Natural killer cell (primary cell): ENCODE measurements at regions not wholly inside any gene's neighbourhood (a gene's known extent, or its start where the extent isn't known, plus 50 kb on each side); places are given as distances from the start of the nearest gene placed in this dataset.

Experiments used
- ATAC-seq, 3 donors: fragments of 150-1000 bp in 2 of 3; fragments of 200-7000 bp in 1 of 3; cut with Tn5 transposase; 1 replicate in 1 of 3; 2 replicates in 2 of 3; pipeline ENCODE4 v1.10.0; 2021; ENCODE audit warnings: mild to moderate bottlenecking in 2 of 3, moderate library complexity in 2 of 3
- DNase-seq, 2 donors: peaks; one replicate each; pipeline versions ENCODE4 v3.0.0 to v3.0.0-alpha.2; 2013 to 2021; ENCODE audit warnings: mixed read lengths in 1 of 2
- H3K27ac ChIP-seq: one replicate; pipeline ENCODE4 v1.5.1; 2013; ENCODE audit warnings: mild to moderate bottlenecking, low read length
- H3K27me3 ChIP-seq: one replicate; pipeline ENCODE4 v1.6.1; 2013; ENCODE audit warnings: low read length; ENCODE audit not compliant: control insufficient read depth, insufficient read depth
- H3K36me3 ChIP-seq: one replicate; pipeline ENCODE4 v1.6.1; 2013; ENCODE audit warnings: low read length; ENCODE audit not compliant: control insufficient read depth, insufficient read depth
- H3K4me1 ChIP-seq: one replicate; pipeline ENCODE4 v1.6.1; 2013; ENCODE audit warnings: low read length; ENCODE audit not compliant: control insufficient read depth, insufficient read depth
- H3K4me3 ChIP-seq: one replicate; pipeline ENCODE4 v1.5.1; 2013; ENCODE audit warnings: low read length
- H3K9me3 ChIP-seq: one replicate; pipeline ENCODE4 v1.6.1; 2013; ENCODE audit warnings: low read length; ENCODE audit not compliant: control insufficient read depth, insufficient read depth
- H3K27ac Mint-ChIP-seq, 2 donors: one replicate each; pipeline ENCODE4 v1.8.0; 2022; ENCODE audit warnings: mild to moderate bottlenecking in 2 of 2, mixed read lengths in 2 of 2, moderate library complexity in 1 of 2
- H3K27me3 Mint-ChIP-seq, 2 donors: one replicate each; pipeline ENCODE4 v1.8.0; 2022; ENCODE audit warnings: low read depth in 2 of 2, mixed read lengths in 2 of 2
- H3K36me3 Mint-ChIP-seq: one replicate; pipeline ENCODE4 v1.8.0; 2022; ENCODE audit warnings: mixed read lengths
- H3K4me1 Mint-ChIP-seq, 2 donors: one replicate each; pipeline ENCODE4 v1.8.0; 2022; ENCODE audit warnings: mixed read lengths in 2 of 2
- H3K4me3 Mint-ChIP-seq: one replicate; pipeline ENCODE4 v1.8.0; 2022; ENCODE audit warnings: mild to moderate bottlenecking, moderate library complexity, mixed read lengths
- H3K9me3 Mint-ChIP-seq, 2 donors: one replicate each; pipeline ENCODE4 v1.8.0; 2022; ENCODE audit warnings: mixed read lengths in 2 of 2
- WGBS: methylation state at CpG from one replicate; pipeline ENCODE4 v1.1.7; 2013; ENCODE audit warnings: missing lambda C conversion rate; ENCODE audit not compliant: insufficient coverage; 5-methylcytosine and 5-hydroxymethylcytosine counted together
- intact Hi-C: fragments of 100-400 bp; cut with micrococcal nuclease; formaldehyde crosslinking; loops from one replicate; pipeline ENCODE4 v1.14.2; 2022
- TF ChIP-seq, protein P1 (sequence below): fragments of 200-600 bp; IDR thresholded peaks from one replicate; pipeline ENCODE4 v1.8.0; 2022; ENCODE audit warnings: antibody characterized with exemption

DNA sequence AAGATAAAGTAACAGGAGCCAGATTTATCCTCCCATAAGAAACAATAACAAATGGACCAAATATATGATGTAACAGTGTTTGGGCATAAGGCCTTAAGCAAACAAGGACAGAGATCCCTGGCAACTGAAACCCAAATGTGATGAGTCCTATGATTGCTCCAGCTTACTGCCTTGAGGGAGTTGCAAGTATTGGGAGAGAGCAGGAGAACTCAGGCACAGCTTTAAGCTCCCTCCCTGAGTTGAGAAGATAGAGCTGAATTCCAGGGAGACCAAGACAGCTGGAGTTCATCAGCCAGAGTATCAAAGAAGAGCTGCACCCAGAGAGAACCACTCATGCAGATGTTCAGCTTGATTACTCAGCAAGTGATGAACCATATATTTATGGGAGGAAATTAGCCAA, 814.5 kb upstream of the RAB6C start:
- Histone ChIP-seq H3K27ac (no peak overlapping the region), H3K4me1 (no peaks in the 10 kb centered on the region), H3K36me3 (no peaks in the 10 kb centered on the region), H3K4me3 (no peak overlapping the region), H3K9me3 (no peaks in the 10 kb centered on the region), H3K27me3 (no peaks in the 10 kb centered on the region)
- Mint-ChIP-seq H3K4me3 (no peak overlapping the region), H3K4me1 (no peaks in the 10 kb centered on the region), H3K27ac (no peak overlapping the region), H3K36me3 (no peaks in the 10 kb centered on the region), H3K9me3 (peaks cover 2 to 4% of the 10 kb centered on the region in 2 donors), H3K27me3 (peaks cover 0 to 3% of the 10 kb centered on the region in 2 donors)
- intact Hi-C loops, result no loop called here
- no peak for DNase-seq
- no peak for ATAC-seq
- TF ChIP-seq, protein P1, sequence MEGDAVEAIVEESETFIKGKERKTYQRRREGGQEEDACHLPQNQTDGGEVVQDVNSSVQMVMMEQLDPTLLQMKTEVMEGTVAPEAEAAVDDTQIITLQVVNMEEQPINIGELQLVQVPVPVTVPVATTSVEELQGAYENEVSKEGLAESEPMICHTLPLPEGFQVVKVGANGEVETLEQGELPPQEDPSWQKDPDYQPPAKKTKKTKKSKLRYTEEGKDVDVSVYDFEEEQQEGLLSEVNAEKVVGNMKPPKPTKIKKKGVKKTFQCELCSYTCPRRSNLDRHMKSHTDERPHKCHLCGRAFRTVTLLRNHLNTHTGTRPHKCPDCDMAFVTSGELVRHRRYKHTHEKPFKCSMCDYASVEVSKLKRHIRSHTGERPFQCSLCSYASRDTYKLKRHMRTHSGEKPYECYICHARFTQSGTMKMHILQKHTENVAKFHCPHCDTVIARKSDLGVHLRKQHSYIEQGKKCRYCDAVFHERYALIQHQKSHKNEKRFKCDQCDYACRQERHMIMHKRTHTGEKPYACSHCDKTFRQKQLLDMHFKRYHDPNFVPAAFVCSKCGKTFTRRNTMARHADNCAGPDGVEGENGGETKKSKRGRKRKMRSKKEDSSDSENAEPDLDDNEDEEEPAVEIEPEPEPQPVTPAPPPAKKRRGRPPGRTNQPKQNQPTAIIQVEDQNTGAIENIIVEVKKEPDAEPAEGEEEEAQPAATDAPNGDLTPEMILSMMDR, result no peak

DNA sequence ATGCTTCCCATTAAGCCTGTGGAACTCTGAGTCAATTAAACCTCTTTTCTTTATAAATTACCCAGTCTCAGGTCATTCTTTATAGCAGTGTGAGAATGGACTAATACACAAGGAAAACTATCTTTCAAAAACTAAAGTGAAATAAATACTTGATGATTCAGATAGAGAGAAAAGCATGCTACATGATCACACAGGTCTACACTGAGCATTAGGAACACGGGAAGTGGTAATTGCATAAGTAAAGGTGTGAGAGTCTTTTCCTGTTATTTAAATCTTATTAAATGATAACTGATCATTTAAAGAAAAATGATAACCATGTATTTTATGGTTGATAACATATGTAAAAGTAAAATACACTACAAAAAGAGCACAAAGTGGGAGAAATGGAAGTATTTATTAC, 812.0 kb upstream of the RAB6C start:
- no CpG with 5 or more reads among the region's 1 CpG for WGBS
- H3K27me3 Mint-ChIP-seq, result peaks cover 0 to 3% of the 10 kb centered on the region in 2 donors

GRCh38 chr2:129170570-129170969, 808.9 kb upstream of the RAB6C start:
- ATAC-seq (no peak), DNase-seq (no peak)
- Mint-ChIP-seq H3K4me3 (no peak overlapping the region), H3K27me3 (peaks cover 0 to 3% of the 10 kb centered on the region in 2 donors), H3K4me1 (no peaks in the 10 kb centered on the region), H3K27ac (no peak overlapping the region), H3K9me3 (peaks cover 4% of the 10 kb centered on the region in 2 donors), H3K36me3 (no peaks in the 10 kb centered on the region)
- TF ChIP-seq, protein P1, result no peak
- H3K36me3 ChIP-seq, result no peaks in the 10 kb centered on the region
- no peaks in the 10 kb centered on the region for H3K9me3 ChIP-seq
- no peaks in the 10 kb centered on the region for H3K4me1 ChIP-seq
- no peak overlapping the region for H3K27ac ChIP-seq
- intact Hi-C loops, result no loop called here
- H3K27me3 ChIP-seq, result no peaks in the 10 kb centered on the region
- no peak overlapping the region for H3K4me3 ChIP-seq
- WGBS, result 94% methylated on average over 2 of the region's 2 CpGs

More for the DNA sequence above, 812.0 kb upstream of the RAB6C start:
- no peaks in the 10 kb centered on the region for H3K36me3 ChIP-seq
- no peak for ATAC-seq
- H3K27ac Mint-ChIP-seq, result no peak overlapping the region
- intact Hi-C loops, result no loop called here
- TF ChIP-seq, protein P1, result no peak
- H3K4me1 ChIP-seq, result no peaks in the 10 kb centered on the region
- H3K9me3 Mint-ChIP-seq, result peaks cover 4% of the 10 kb centered on the region in 2 donors
- H3K4me3 ChIP-seq, result no peak overlapping the region
- no peaks in the 10 kb centered on the region for H3K27me3 ChIP-seq
- no peak overlapping the region for H3K4me3 Mint-ChIP-seq
- H3K27ac ChIP-seq, result no peak overlapping the region
- no peaks in the 10 kb centered on the region for H3K4me1 Mint-ChIP-seq
- DNase-seq, result no peak
- no peaks in the 10 kb centered on the region for H3K9me3 ChIP-seq
- H3K36me3 Mint-ChIP-seq, result no peaks in the 10 kb centered on the region

GRCh38 chr2:129174143-129174542, 805.3 kb upstream of the RAB6C start:
- H3K9me3 Mint-ChIP-seq, result peaks cover 0 to 2% of the 10 kb centered on the region in 2 donors
- Histone ChIP-seq H3K27me3 (no peaks in the 10 kb centered on the region), H3K9me3 (no peaks in the 10 kb centered on the region), H3K36me3 (no peaks in the 10 kb centered on the region), H3K27ac (no peak overlapping the region), H3K4me3 (no peak overlapping the region), H3K4me1 (no peaks in the 10 kb centered on the region)
- intact Hi-C loops, result no loop called here
- H3K36me3 Mint-ChIP-seq, result no peaks in the 10 kb centered on the region
- DNase-seq (no peak), ATAC-seq (no peak)
- no peak overlapping the region for H3K27ac Mint-ChIP-seq
- H3K4me1 Mint-ChIP-seq, result no peaks in the 10 kb centered on the region
- TF ChIP-seq, protein P1, result no peak
- H3K4me3 Mint-ChIP-seq, result no peak overlapping the region
- WGBS, result no CpG with 5 or more reads among the region's 2 CpGs
- no peaks in the 10 kb centered on the region for H3K27me3 Mint-ChIP-seq
